SJSA1 (cell line): ENCODE measurements at regions not wholly inside any gene's neighbourhood (a gene's known extent, or its start where the extent isn't known, plus 50 kb on each side); places are given as distances from the start of the nearest gene placed in this dataset.

Source experiments
- DNase-seq, 2 experiments: peaks; one replicate each; pipeline ENCODE4 v3.0.0-alpha.2; 2015 to 2020; ENCODE audit warnings: low spot score in 2 of 2, low read depth in 1 of 2
- H3K27ac ChIP-seq: fragments of 250-450 bp; sonication (Bioruptor Pico); 2 replicates; pipeline ENCODE4 v1.5.1; 2020; ENCODE audit warnings: mild to moderate bottlenecking, moderate library complexity
- H3K27me3 ChIP-seq: fragments of 250-450 bp; sonication (Bioruptor Pico); replicated peaks from 2 replicates; pipeline ENCODE4 v1.5.1; 2020; ENCODE audit warnings: mild to moderate bottlenecking, moderate library complexity
- H3K36me3 ChIP-seq: fragments of 250-450 bp; sonication (Bioruptor Pico); 2 replicates; pipeline ENCODE4 v1.5.1; 2020; ENCODE audit warnings: mild to moderate bottlenecking
- H3K4me1 ChIP-seq: fragments of 250-450 bp; sonication (Bioruptor Pico); replicated peaks from 2 replicates; pipeline ENCODE4 v1.6.1; 2021; ENCODE audit warnings: mild to moderate bottlenecking
- H3K4me3 ChIP-seq: fragments of 250-450 bp; sonication (Bioruptor Pico); 2 replicates; pipeline ENCODE4 v1.5.1; 2020; ENCODE audit warnings: mild to moderate bottlenecking
- H3K9me3 ChIP-seq: fragments of 250-450 bp; sonication (Bioruptor Pico); replicated peaks from 2 replicates; pipeline ENCODE4 v1.5.1; 2020; ENCODE audit warnings: mild to moderate bottlenecking

- H3K9me3 ChIP-seq, result no peaks in the 10 kb centered on the region
- peaks cover 31% of the 10 kb centered on the region for H3K4me1 ChIP-seq
- peak overlapping the region; percentile 31 for H3K27ac ChIP-seq
- H3K27me3 ChIP-seq, result no peaks in the 10 kb centered on the region
- H3K36me3 ChIP-seq, result no peaks in the 10 kb centered on the region
- no peak overlapping the region for H3K4me3 ChIP-seq
- DNase-seq, result no peak
These were observed 117.5 kb downstream of the TOMM20 start for GRCh38 chr1:235011064-235011598.

- Histone ChIP-seq H3K9me3 (no peaks in the 10 kb centered on the region), H3K4me3 (no peak overlapping the region), H3K36me3 (no peaks in the 10 kb centered on the region), H3K27ac (no peak overlapping the region), H3K27me3 (no peaks in the 10 kb centered on the region), H3K4me1 (peaks cover 31% of the 10 kb centered on the region)
- DNase-seq, result no peak
These were observed 118.9 kb downstream of the TOMM20 start for GRCh38 chr1:235009561-235010306.

- Histone ChIP-seq H3K4me3 (no peak overlapping the region), H3K27ac (no peak overlapping the region), H3K4me1 (peaks cover 31% of the 10 kb centered on the region), H3K9me3 (no peaks in the 10 kb centered on the region), H3K27me3 (no peaks in the 10 kb centered on the region), H3K36me3 (no peaks in the 10 kb centered on the region)
- no peak for DNase-seq
These were observed 119.6 kb downstream of the TOMM20 start for GRCh38 chr1:235009074-235009473.

GRCh38 chr1:235008239-235008638 is 120.4 kb downstream of the TOMM20 start:
- H3K27me3 ChIP-seq, result no peaks in the 10 kb centered on the region
- no peaks in the 10 kb centered on the region for H3K9me3 ChIP-seq
- H3K4me3 ChIP-seq, result no peak overlapping the region
- DNase-seq, result peak in 1 of 2 experiments; percentile 52
- no peaks in the 10 kb centered on the region for H3K36me3 ChIP-seq
- H3K27ac ChIP-seq, result peak overlapping the region; percentile 36
- peaks cover 31% of the 10 kb centered on the region for H3K4me1 ChIP-seq

GRCh38 chr1:235006816-235007215 is 121.8 kb downstream of the TOMM20 start:
- H3K9me3 ChIP-seq, result no peaks in the 10 kb centered on the region
- no peaks in the 10 kb centered on the region for H3K36me3 ChIP-seq
- no peak overlapping the region for H3K27ac ChIP-seq
- H3K27me3 ChIP-seq, result no peaks in the 10 kb centered on the region
- DNase-seq, result no peak
- no peak overlapping the region for H3K4me3 ChIP-seq
- H3K4me1 ChIP-seq, result peaks cover 21% of the 10 kb centered on the region

GRCh38 chr1:235006132-235006721 is 122.4 kb downstream of the TOMM20 start:
- Histone ChIP-seq H3K4me3 (no peak overlapping the region), H3K27ac (no peak overlapping the region), H3K27me3 (no peaks in the 10 kb centered on the region), H3K4me1 (peaks cover 18% of the 10 kb centered on the region), H3K9me3 (no peaks in the 10 kb centered on the region), H3K36me3 (no peaks in the 10 kb centered on the region)
- DNase-seq, result no peak

- no peaks in the 10 kb centered on the region for H3K36me3 ChIP-seq
- no peak overlapping the region for H3K27ac ChIP-seq
- no peak for DNase-seq
- H3K4me1 ChIP-seq, result peaks cover 12% of the 10 kb centered on the region
- H3K27me3 ChIP-seq, result no peaks in the 10 kb centered on the region
- H3K4me3 ChIP-seq, result no peak overlapping the region
- no peaks in the 10 kb centered on the region for H3K9me3 ChIP-seq
These were observed 123.7 kb downstream of the TOMM20 start for GRCh38 chr1:235004840-235005391.

- no peaks in the 10 kb centered on the region for H3K27me3 ChIP-seq
- no peaks in the 10 kb centered on the region for H3K36me3 ChIP-seq
- H3K27ac ChIP-seq, result no peak overlapping the region
These were observed 124.4 kb downstream of the TOMM20 start for GRCh38 chr1:235004276-235004675.

GRCh38 chr1:235002706-235003300 is 125.8 kb downstream of the TOMM20 start:
- Histone ChIP-seq H3K27me3 (no peaks in the 10 kb centered on the region), H3K4me1 (peaks cover 12% of the 10 kb centered on the region), H3K4me3 (no peak overlapping the region), H3K36me3 (no peaks in the 10 kb centered on the region), H3K27ac (no peak overlapping the region), H3K9me3 (no peaks in the 10 kb centered on the region)
- no peak for DNase-seq

More at GRCh38 chr1:235004276-235004675, 124.4 kb downstream of the TOMM20 start:
- H3K4me3 ChIP-seq, result no peak overlapping the region
- H3K4me1 ChIP-seq, result peaks cover 12% of the 10 kb centered on the region
- no peaks in the 10 kb centered on the region for H3K9me3 ChIP-seq
- no peak for DNase-seq

GRCh38 chr1:234999513-234999940 is 129.1 kb downstream of the TOMM20 start:
- H3K9me3 ChIP-seq, result no peaks in the 10 kb centered on the region
- H3K4me3 ChIP-seq, result no peak overlapping the region
- H3K27ac ChIP-seq, result no peak overlapping the region
- H3K36me3 ChIP-seq, result no peaks in the 10 kb centered on the region
- DNase-seq, result no peak
- peaks cover 27% of the 10 kb centered on the region for H3K4me1 ChIP-seq
- H3K27me3 ChIP-seq, result no peaks in the 10 kb centered on the region

- Histone ChIP-seq H3K36me3 (no peaks in the 10 kb centered on the region), H3K4me3 (no peak overlapping the region), H3K9me3 (no peaks in the 10 kb centered on the region), H3K27me3 (no peaks in the 10 kb centered on the region), H3K4me1 (peaks cover 27% of the 10 kb centered on the region), H3K27ac (peak overlapping the region; percentile 73)
- no peak for DNase-seq
These were observed 130.5 kb downstream of the TOMM20 start for GRCh38 chr1:234997896-234998741.

GRCh38 chr1:234997201-234997895 is 131.3 kb downstream of the TOMM20 start:
- no peaks in the 10 kb centered on the region for H3K27me3 ChIP-seq
- H3K27ac ChIP-seq, result peak overlapping the region; percentile 73
- DNase-seq, result peak; percentile 97 to 100
- H3K4me1 ChIP-seq, result peaks cover 27% of the 10 kb centered on the region
- H3K9me3 ChIP-seq, result no peaks in the 10 kb centered on the region
- no peak overlapping the region for H3K4me3 ChIP-seq
- H3K36me3 ChIP-seq, result no peaks in the 10 kb centered on the region
